HS-27A (cell line): ENCODE measurements at regions not wholly inside any gene's neighbourhood (a gene's known extent, or its start where the extent isn't known, plus 50 kb on each side); places are given as distances from the start of the nearest gene placed in this dataset.

ENCODE experiments used
- DNase-seq: peaks from one replicate; pipeline ENCODE4 v3.0.0-alpha.2; 2012; ENCODE audit warnings: low read depth, missing footprints

- no peak for DNase-seq
Observed at GRCh38 chr2:145267451-145267850, 747.5 kb upstream of the ZEB2 start.

- DNase-seq, result no peak
Observed at GRCh38 chr2:145265244-145265643, 745.3 kb upstream of the ZEB2 start.

- DNase-seq, result no peak
Observed at GRCh38 chr2:145260674-145261073, 740.8 kb upstream of the ZEB2 start.

- DNase-seq, result no peak
Observed at GRCh38 chr2:145260081-145260480, 740.2 kb upstream of the ZEB2 start.

DNA sequence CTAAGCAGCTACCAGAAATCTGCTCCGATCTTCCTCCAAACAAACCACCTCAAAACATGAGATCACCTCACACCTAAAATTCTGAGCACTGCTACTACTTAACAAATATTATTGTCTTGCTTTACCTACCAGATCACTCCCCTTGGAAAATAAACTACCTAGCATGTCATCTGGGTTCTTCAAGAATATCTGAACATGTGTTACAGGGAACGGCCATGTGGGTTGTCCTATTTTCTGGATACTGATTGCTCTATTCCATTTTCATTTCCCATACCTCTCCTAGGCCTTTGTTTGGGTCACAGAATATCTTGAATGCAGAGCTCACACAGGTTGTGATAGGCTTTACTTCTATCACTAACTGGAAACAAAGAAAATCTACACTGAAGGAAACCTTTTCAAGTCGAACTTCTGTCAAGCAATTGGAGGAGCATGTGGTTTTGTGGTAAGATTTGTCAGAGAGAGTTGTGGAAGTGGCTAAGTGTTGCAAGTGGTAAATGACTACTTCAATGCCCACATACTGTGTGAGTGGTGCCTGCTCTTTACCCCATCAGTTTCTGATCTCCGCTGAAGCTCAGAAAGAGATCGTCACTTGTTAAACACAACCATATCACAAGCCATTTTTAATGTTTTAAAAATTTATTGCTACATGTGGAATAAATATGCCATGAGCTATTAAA lies 739.1 kb upstream of the ZEB2 start:
- no peak for DNase-seq

GRCh38 chr2:145257931-145258330 lies 738.0 kb upstream of the ZEB2 start:
- no peak for DNase-seq

DNA sequence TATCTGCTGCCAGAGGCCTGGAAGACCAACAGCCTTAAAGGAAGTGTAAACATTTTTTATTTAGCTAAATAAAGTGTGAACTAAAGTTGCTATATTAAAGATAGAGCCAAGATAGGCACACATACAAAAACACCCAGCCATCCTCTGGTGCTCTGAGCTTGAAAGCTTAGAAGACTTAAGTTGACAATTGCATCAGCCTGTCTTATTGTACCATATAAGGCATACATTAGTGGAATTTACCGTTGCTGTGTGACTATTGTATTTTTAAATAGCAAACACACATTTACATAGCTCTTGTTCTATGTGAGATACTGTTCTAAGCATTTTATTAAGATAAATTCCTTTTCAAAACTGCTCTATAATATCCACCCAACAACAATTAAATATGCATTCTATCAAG lies 736.6 kb upstream of the ZEB2 start:
- DNase-seq, result no peak

- DNase-seq, result no peak
Observed at GRCh38 chr2:145254291-145254690, 734.4 kb upstream of the ZEB2 start.

DNA sequence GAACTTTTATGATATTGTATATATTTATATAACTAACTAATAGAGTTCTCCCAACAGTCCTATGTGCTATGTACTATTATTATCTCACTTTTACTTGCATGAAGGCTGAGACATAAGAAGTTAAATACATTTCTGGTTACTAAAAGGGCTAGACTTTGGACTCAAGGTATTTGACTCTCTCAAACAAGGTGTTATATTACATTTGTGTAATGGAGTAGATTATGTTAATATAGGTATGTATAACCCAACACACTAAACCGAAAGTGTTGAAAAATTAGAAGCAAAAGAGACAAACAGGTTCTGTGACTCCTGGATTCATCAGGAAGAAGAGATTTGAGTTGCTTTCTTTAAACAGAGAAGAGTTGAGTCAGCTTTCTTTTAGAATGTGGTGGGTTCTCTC lies 733.6 kb upstream of the ZEB2 start:
- no peak for DNase-seq

DNA sequence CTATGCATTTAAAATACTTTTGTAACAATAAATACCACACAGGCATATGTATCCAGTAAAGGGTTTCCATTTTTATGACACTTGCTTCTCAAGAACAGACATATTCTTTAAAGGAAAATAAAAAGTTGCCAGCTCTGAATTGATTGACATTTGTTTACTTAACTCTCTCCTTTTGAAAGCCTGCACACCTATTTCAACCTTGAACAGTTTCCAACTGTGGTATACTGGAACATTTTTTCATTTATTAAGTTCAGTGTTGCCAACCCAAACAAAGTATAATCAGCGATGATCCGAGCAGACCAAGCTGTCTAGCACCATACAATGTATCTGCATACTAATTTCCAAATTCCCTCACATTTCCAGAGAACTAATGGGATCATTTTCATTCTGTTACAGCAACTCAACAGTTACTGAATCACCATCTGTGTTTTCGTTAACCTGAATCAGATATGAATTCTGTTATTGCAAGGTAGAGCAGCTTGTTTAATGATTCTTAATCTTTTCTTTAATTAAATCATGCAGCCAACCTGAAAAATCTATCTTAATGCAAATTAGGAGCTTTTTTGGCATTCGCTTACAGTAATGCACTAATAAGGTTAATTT lies 725.5 kb upstream of the ZEB2 start:
- DNase-seq, result no peak

- no peak for DNase-seq
Observed at GRCh38 chr2:145235312-145235711, 715.4 kb upstream of the ZEB2 start.

DNA sequence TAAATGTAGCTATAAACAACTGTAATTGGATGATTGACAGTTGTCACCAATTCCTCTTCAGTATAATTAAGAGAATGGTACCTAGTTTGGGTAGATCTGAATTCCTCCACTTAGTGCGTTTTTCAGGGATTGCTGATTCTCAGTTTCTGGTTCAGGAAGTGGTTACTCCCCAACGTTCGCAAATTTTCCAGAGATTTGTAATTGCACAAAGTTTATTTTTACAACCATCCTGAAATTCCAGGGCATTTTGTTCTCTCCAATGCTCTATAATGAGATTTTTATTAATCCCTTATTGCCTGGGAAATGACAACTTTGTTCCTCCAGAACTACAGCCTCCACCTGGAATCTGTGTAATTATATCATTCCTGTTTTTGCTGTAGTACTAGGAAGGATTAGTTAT lies 710.6 kb upstream of the ZEB2 start:
- peak; percentile 35 for DNase-seq

- DNase-seq, result no peak
Observed at GRCh38 chr2:145228506-145228905, 708.6 kb upstream of the ZEB2 start.

DNA sequence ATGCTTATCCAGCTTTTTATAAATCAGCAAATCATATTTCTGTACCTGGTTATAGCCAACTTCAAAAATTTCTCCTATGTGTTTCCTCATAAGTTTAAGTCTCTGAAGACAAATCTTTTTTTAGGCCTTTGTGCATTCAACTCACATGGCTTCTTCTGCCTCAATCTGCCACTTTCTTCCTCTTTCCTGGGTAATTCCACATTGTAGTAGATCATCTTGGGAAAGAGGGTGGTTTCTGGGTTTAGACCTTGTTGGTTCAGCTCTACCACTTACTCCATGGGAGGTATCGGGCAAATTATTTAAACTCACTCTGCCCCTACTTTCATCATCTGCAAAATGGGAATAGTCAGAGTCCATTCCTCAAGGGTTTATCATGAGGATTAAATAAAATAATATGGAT lies 707.0 kb upstream of the ZEB2 start:
- DNase-seq, result no peak

- no peak for DNase-seq
Observed at GRCh38 chr2:145221516-145221915, 701.6 kb upstream of the ZEB2 start.

GRCh38 chr2:145221032-145221431 lies 701.1 kb upstream of the ZEB2 start:
- DNase-seq, result no peak

DNA sequence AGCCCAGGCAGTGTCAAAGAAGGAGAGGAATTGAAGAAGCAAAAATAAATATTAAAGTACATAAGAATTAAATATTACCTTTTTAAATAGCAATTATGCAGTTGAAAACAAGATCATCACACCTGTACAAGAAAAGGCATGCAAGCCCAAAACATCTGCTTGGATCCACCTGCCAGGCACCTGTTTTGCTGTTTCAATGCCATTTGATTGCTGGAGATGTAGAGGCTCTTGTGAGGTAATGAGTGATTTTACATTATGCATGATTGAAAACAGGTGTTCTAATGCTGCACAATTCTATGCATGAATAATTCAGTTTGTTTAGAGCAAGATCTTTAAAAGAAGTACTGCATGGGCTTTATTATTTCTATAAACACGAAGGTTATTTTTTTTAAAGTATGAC lies 700.6 kb upstream of the ZEB2 start:
- DNase-seq, result no peak

GRCh38 chr2:145207884-145208283 lies 688.0 kb upstream of the ZEB2 start:
- DNase-seq, result no peak

DNA sequence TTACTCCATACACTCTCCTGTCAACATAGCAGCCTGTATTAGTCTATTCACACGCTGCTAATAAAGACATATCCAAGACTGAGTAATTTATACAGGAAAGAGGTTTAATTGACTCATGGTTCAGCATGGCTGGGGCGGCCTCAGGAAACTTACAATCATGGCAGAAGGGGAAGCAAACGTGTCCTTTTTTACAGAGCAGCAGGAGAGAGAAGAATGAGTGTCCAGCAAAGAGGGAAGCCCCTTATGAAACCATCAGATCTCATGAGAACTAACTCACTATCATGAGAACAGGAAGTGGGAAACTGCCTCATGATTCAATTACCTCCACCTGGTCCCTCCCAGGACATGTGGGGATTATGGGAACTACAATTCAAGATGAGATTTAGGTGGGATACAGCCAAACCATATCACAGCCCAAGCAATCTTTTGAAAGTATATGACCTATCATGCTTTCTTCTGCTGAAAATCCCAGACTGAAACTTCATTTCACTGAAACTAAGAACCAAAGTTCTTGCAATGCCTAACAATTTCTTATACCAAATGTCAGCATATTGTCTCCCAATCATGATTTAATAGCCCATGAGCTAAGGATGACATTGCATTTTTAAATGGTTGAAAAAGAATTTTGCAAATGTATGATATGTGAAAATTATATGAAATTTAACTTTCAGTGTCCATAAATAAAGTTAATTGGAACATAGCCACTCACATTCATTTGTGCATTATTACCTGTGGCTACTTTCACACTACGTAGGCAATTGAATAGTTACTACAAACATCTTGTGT lies 686.8 kb upstream of the ZEB2 start:
- no peak for DNase-seq

DNA sequence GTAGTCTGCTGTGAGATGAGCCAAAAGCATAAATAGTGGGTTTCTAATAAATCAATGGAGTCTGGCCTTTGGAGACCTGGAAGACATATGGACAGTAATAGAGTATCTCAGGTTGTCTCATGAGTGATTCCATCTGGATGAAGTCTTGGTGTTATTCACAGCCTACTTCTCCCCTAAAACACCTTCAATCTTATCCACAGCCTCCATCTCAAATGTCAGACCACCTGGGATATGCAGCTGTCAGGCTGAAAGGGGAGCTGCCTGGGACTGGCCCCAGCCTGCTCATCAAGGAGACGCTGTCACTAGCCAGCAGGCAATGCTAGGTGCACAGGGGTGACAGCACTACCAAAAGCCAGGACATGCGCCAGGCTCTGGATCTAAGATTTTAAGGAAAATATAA lies 684.0 kb upstream of the ZEB2 start:
- no peak for DNase-seq

DNA sequence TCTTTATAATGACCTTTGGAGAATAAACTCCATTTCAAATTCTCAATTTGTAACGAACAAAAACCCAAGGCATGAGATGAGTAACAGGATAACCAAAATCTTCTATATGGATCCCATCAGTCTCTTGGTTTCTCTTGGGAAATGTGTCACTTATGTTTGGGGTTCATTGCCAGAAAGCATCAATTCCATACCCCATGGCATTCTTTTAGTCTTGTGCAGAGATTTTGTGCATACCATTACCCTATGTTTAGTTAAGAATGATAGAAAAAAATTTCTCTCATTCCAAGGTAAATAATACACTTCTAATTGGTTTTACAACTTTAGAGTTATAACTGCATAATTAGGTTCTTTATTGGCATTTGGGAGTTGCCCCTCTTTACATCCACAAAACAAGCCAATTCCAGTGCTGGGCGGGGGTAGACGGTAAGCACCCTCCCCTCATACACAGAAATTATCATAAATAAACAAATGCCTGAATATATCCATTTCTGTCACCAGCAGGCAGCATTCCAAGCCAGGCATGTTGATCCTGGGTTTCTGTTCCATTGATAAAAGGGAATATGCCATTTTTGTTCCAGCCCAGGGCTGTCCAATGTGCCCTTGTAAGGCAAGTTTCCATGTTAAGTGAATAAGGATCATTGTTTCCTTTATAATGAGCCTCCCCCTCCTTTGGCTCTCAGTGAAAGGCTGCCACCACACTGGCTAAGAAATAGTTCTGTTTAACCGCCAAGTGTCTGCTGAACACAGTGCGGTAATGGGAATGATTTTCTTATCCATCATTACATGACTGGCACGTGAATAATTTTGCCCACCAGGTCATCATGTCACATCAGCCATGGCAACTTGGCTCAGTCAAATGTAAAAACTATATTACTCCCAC lies 680.1 kb upstream of the ZEB2 start:
- no peak for DNase-seq

DNA sequence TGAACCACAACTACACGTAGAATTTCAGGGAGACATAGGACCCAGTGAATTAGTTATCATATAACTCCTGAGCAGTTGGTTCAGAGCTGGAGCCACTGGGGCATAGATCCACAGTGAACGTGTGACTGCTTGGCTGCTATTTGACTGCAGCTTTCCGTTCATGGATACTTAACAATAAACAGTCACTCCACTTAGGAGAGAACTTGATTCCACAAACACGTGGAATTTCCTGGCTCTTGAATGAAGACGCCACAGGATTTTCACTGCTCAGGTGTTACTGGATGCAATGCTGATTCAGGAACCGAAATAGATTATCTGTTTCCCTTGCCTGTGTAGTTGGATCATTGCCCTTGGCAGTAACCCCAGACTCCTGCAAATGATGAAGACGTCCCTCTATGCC lies 679.1 kb upstream of the ZEB2 start:
- no peak for DNase-seq
